ENCODE measurements at regions not wholly inside any gene's neighbourhood (a gene's known extent, or its start where the extent isn't known, plus 50 kb on each side); places are given as distances from the start of the nearest gene placed in this dataset.

DNA sequence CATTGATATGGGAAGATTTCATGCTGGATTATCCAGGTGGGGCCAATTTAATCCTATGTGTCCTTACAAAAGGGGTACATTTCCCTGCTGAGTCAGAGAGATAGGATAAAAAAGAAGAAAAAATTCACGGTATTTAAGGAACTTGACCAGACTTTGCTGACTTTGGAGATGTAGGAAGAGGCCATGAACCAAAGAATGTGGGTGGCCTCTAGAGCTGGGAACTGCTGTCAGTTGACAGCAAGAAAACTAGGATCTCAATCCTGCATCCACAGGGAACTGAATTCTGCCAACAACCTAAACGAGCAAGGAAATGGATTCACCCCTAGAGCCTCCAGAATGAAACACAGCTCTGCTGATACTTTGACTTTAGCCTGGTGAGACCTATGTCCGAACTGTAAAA is 148.1 kb upstream of the SLC24A5 start:
- Histone ChIP-seq H3K9me3 (no peaks in the 10 kb centered on the region), H3K36me3 (no peaks in the 10 kb centered on the region), H3K4me3 (no peak overlapping the region), H3K27ac (no peak overlapping the region), H3K27me3 (no peaks in the 10 kb centered on the region), H3K4me1 (no peaks in the 10 kb centered on the region)
- TF ChIP-seq CTCF (IDR thresholded peaks at IDR 0.05) = no peak
- no peak for DNase-seq (ENCODE audit: low spot score in 2 of 2)
- intact Hi-C loops (cut with DNase I) = no loop called here

DNA sequence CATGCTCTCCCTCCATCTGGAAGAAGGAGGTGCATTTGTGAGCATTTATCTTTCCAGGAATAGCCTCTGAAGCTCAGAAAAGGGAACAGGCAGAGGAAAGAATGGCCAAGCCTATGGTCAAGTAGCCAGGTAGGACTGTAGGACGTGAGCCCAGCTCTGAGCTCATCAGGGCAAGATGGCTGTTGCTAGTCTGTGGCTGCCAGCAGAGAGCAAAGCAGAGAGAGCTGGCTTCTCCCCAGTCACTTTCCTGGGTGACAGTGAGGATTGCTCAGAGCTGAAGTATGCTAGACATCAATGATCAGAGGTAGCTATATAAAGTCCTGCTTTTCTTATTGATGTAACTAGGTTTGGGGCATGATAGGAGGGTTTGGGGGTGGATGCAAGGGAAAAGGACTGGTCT is 146.1 kb upstream of the SLC24A5 start:
- no peak overlapping the region for H3K4me3 ChIP-seq
- no peaks in the 10 kb centered on the region for H3K9me3 ChIP-seq
- intact Hi-C loops (cut with DNase I) = no loop called here
- DNase-seq (ENCODE audit: low spot score in 2 of 2) = no peak
- no peak for TF ChIP-seq CTCF (IDR thresholded peaks at IDR 0.05)
- no peaks in the 10 kb centered on the region for H3K36me3 ChIP-seq
- H3K27me3 ChIP-seq = no peaks in the 10 kb centered on the region
- H3K27ac ChIP-seq = no peak overlapping the region
- no peaks in the 10 kb centered on the region for H3K4me1 ChIP-seq

DNA sequence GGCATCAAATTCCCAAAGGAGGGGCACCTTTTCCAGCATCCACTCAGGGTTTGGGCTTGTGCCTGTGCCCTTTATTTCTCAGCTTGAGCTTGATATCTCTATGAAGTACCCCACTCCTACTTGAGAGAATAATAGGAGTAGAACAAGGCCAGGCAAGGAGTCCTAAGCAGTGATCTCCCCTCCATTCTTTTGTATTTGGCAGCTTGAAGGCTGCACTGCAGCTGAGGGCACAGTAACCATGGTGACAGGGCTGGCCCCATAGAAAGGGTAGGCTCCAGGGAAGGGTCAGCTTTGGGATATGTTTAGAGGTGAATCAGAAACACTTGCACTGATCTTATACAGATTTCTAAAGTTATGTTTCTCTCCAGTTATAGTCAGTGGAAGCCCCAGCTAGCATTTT is 145.4 kb upstream of the SLC24A5 start:
- no peaks in the 10 kb centered on the region for H3K4me1 ChIP-seq
- no peak overlapping the region for H3K4me3 ChIP-seq
- no peaks in the 10 kb centered on the region for H3K36me3 ChIP-seq
- no peak for DNase-seq (ENCODE audit: low spot score in 2 of 2)
- H3K9me3 ChIP-seq = no peaks in the 10 kb centered on the region
- no peak overlapping the region for H3K27ac ChIP-seq
- H3K27me3 ChIP-seq = no peaks in the 10 kb centered on the region
- no peak for TF ChIP-seq CTCF (IDR thresholded peaks at IDR 0.05)
- intact Hi-C loops (cut with DNase I) = no loop called here

DNA sequence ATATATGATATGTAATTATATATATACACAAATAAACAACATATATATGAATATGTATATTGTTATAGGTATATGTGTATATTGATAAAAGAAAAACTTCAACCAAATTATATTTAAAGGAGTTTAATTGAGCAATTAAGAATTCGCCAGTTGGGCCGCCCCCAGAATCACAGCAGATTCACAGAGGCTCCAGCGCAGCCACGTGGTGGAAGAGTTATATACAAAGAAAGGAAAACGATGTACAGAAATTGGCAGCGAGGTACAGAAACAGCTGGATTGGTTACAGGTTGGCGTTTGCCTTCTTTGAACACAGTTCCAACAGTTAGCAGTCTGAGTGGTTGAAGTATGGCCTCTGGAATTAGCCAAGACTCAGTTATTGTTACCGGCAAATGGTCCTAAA is 137.3 kb upstream of the SLC24A5 start:
- TF ChIP-seq CTCF (IDR thresholded peaks at IDR 0.05) = no peak
- intact Hi-C loops (cut with DNase I) = no loop called here

GRCh38 chr15:47985568-47985967 is 135.2 kb upstream of the SLC24A5 start:
- no peak for TF ChIP-seq CTCF (IDR thresholded peaks at IDR 0.05)
- H3K4me3 ChIP-seq = no peak overlapping the region
- no peak overlapping the region for H3K27ac ChIP-seq
- H3K27me3 ChIP-seq = no peaks in the 10 kb centered on the region
- intact Hi-C loops (cut with DNase I) = loop anchor here (5.0 kb wide), 4 partner anchors 267 to 513 kb away; partner anchors contain the start of gene SEMA6D
- H3K4me1 ChIP-seq = no peaks in the 10 kb centered on the region
- no peaks in the 10 kb centered on the region for H3K9me3 ChIP-seq
- no peak for DNase-seq (ENCODE audit: low spot score in 2 of 2)
- no peaks in the 10 kb centered on the region for H3K36me3 ChIP-seq

More for the DNA sequence above, 137.3 kb upstream of the SLC24A5 start:
- Histone ChIP-seq H3K9me3 (no peaks in the 10 kb centered on the region), H3K27ac (no peak overlapping the region), H3K27me3 (no peaks in the 10 kb centered on the region), H3K4me1 (no peaks in the 10 kb centered on the region), H3K36me3 (no peaks in the 10 kb centered on the region), H3K4me3 (no peak overlapping the region)
- DNase-seq (ENCODE audit: low spot score in 2 of 2) = no peak

- no peak overlapping the region for H3K27ac ChIP-seq
- H3K4me1 ChIP-seq = no peaks in the 10 kb centered on the region
- intact Hi-C loops (cut with DNase I) = loop anchor here (5.0 kb wide), 4 partner anchors 265 to 515 kb away; partner anchors contain the start of gene SEMA6D
- H3K9me3 ChIP-seq = no peaks in the 10 kb centered on the region
- H3K27me3 ChIP-seq = no peaks in the 10 kb centered on the region
- DNase-seq (ENCODE audit: low spot score in 2 of 2) = no peak
- no peaks in the 10 kb centered on the region for H3K36me3 ChIP-seq
- TF ChIP-seq CTCF (IDR thresholded peaks at IDR 0.05) = no peak
- no peak overlapping the region for H3K4me3 ChIP-seq
Observed at GRCh38 chr15:47987461-47987860, 133.3 kb upstream of the SLC24A5 start.

Measured in ascending aorta (tissue), 2 donors.